MM.1S (cell line): ENCODE measurements at regions not wholly inside any gene's neighbourhood (a gene's known extent, or its start where the extent isn't known, plus 50 kb on each side); places are given as distances from the start of the nearest gene placed in this dataset.

Experiments used
- DNase-seq: peaks from one replicate; pipeline ENCODE4 v3.0.0-alpha.2; 2015
- H2AFZ ChIP-seq: fragments of 300-600 bp; sonication (generic); 2 replicates; pipeline ENCODE4 v1.6.0; 2016; ENCODE audit warnings: antibody characterized with exemption, low read length
- H3F3A ChIP-seq: fragments of 300-600 bp; sonication (generic); 2 replicates; pipeline ENCODE4 v1.6.1; 2016; ENCODE audit warnings: mild to moderate bottlenecking, antibody characterized with exemption, low read length, moderate library complexity, mixed read lengths; ENCODE audit not compliant: insufficient read depth
- H3K27ac ChIP-seq: fragments of 300-600 bp; sonication (generic); 2 replicates; pipeline ENCODE4 v1.5.1; 2016; ENCODE audit warnings: mild to moderate bottlenecking, low read length
- H3K27me3 ChIP-seq: fragments of 300-600 bp; sonication (generic); replicated peaks from 2 replicates; pipeline ENCODE4 v1.6.0; 2016; ENCODE audit warnings: low read length; ENCODE audit not compliant: insufficient read depth
- H3K36me3 ChIP-seq: fragments of 300-600 bp; sonication (generic); replicated peaks from 2 replicates; pipeline ENCODE4 v1.6.1; 2016; ENCODE audit warnings: mild to moderate bottlenecking, low read length, mixed read lengths; ENCODE audit not compliant: insufficient read depth
- H3K4me1 ChIP-seq: fragments of 300-600 bp; sonication (generic); 2 replicates; pipeline ENCODE4 v1.6.1; 2016; ENCODE audit warnings: low read length, mixed read lengths
- H3K4me2 ChIP-seq: fragments of 300-600 bp; sonication (generic); 2 replicates; pipeline ENCODE4 v1.6.0; 2016; ENCODE audit warnings: low read depth, low read length
- H3K4me3 ChIP-seq: fragments of 300-600 bp; sonication (generic); 2 replicates; pipeline ENCODE4 v1.5.1; 2016; ENCODE audit warnings: low read length, mixed read lengths
- H3K79me2 ChIP-seq: fragments of 300-600 bp; sonication (generic); 2 replicates; pipeline ENCODE4 v1.6.1; 2016; ENCODE audit warnings: mixed run types, low read length, mixed read lengths
- H3K9ac ChIP-seq: fragments of 300-600 bp; sonication (generic); 2 replicates; pipeline ENCODE4 v1.6.1; 2016; ENCODE audit warnings: low read length, mixed read lengths
- H3K9me2 ChIP-seq: fragments of 300-600 bp; sonication (generic); replicated peaks from 2 replicates; pipeline ENCODE4 v1.6.1; 2016; ENCODE audit warnings: mild to moderate bottlenecking, low read length, mixed read lengths; ENCODE audit not compliant: insufficient read depth
- H3K9me3 ChIP-seq: fragments of 300-600 bp; sonication (generic); replicated peaks from 2 replicates; pipeline ENCODE4 v1.6.1; 2016; ENCODE audit warnings: mild to moderate bottlenecking, low read length, mixed read lengths; ENCODE audit not compliant: insufficient read depth
- H4K20me1 ChIP-seq: fragments of 300-600 bp; sonication (generic); 2 replicates; pipeline ENCODE4 v1.6.1; 2016; ENCODE audit warnings: mild to moderate bottlenecking, low read length, moderate library complexity, mixed read lengths; ENCODE audit not compliant: insufficient read depth
- CTCF ChIP-seq: fragments of 300-600 bp; sonication (generic); IDR thresholded peaks from 2 replicates; pipeline ENCODE4 v1.5.1; 2016; ENCODE audit warnings: antibody characterized with exemption, low read length, mixed read lengths
- EZH2 ChIP-seq: fragments of 300-600 bp; sonication (generic); optimal IDR thresholded peaks from 2 replicates; pipeline ENCODE3; 2017; ENCODE audit warnings: low read depth, mild to moderate bottlenecking, antibody characterized with exemption, low read length, mixed read lengths
- EZH2phosphoT487 ChIP-seq: fragments of 300-600 bp; sonication (generic); IDR thresholded peaks from 2 replicates; pipeline ENCODE4 v1.6.1; 2018; ENCODE audit warnings: antibody characterized with exemption, low read length

DNA sequence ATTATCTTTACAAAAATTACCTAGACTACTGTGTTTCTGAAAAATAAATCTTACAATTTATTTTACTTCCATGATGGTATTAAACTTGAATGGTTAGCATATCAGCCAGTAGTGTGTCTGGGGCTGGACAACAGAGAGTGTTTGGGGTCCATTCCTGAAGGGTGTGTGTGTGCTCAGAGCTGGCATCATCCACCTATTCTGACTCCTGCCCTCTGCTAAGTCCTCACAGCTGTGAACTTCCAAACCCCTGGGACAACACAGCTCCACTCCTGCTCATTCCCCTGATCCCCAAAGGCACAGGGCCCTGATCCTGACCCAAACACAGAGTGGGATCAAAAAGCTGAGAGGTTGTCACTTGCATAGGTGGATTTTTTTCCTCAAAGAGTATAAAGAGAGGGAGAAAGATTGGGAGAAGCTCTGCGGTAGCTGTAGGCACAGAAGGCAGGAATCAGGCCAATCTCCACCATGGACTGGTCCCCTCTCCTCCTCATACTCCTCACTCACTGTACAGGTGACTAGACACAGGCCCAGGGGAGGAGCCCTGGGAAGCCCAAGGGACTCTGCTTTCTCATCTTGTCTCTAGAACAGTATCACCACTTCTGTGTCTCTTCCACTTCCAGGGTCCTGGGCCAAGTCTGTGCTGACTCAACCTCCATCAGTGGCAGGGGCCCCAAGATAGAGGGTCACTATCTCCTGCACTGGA is 55.7 kb upstream of the TOP3B start:
- Histone ChIP-seq H3K27me3 (no peaks in the 10 kb centered on the region), H3K36me3 (no peaks in the 10 kb centered on the region), H3F3A (peaks cover 16% of the 10 kb centered on the region), H3K4me3 (no peak overlapping the region), H4K20me1 (no peaks in the 10 kb centered on the region), H3K4me2 (no peak overlapping the region), H3K79me2 (no peaks in the 10 kb centered on the region), H3K27ac (no peak overlapping the region; the same call in 1 of the 2 replicates), H2AFZ (0 out of 2 replicates have a peak overlapping the region, but pooled peaks have one; percentile 28), H3K9ac (no peak overlapping the region), H3K9me2 (no peaks in the 10 kb centered on the region), H3K4me1 (peaks cover 40% of the 10 kb centered on the region), H3K9me3 (no peaks in the 10 kb centered on the region)
- TF ChIP-seq EZH2, result no peak
- TF ChIP-seq CTCF, result no peak
- no peak for TF ChIP-seq EZH2phosphoT487
- no peak for DNase-seq

GRCh38 chr22:22037740-22038139 is 55.2 kb upstream of the TOP3B start:
- peak overlapping the region; percentile 60; the same call in 1 of the 2 replicates for H3K27ac ChIP-seq
- DNase-seq, result no peak

DNA sequence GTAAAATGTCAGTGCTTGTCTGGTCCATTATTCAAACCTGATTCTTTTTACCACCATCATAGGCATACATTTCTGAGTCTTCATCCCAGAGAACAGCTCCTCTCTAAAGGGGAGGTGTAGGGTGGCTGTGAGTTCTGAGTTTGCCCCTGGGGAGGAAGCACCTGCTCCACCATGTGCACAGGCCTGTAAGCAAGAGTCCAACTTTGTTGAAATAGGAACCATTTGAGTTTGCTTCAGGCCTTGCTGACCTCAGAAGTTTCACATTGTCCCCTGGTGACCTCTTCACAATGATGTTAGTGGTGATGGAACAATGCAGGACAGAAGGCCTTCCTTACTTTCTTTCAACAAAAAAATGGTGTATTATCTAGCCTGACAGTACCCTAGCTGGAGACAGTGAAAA is 54.6 kb upstream of the TOP3B start:
- peak overlapping the region; percentile 4 for H3K4me2 ChIP-seq
- peak overlapping the region; percentile 60; the same call in 1 of the 2 replicates for H3K27ac ChIP-seq
- no peaks in the 10 kb centered on the region for H3K9me2 ChIP-seq
- no peak overlapping the region for H3K9ac ChIP-seq
- no peaks in the 10 kb centered on the region for H3K27me3 ChIP-seq
- peaks cover 16% of the 10 kb centered on the region for H3F3A ChIP-seq
- no peak overlapping the region for H3K4me3 ChIP-seq
- H2AFZ ChIP-seq, result 0 out of 2 replicates have a peak overlapping the region, but pooled peaks have one; percentile 28
- H3K36me3 ChIP-seq, result no peaks in the 10 kb centered on the region
- DNase-seq, result peak; percentile 87
- TF ChIP-seq EZH2, result no peak
- TF ChIP-seq CTCF, result no peak
- TF ChIP-seq EZH2phosphoT487, result no peak
- H3K9me3 ChIP-seq, result no peaks in the 10 kb centered on the region
- H4K20me1 ChIP-seq, result no peaks in the 10 kb centered on the region
- H3K79me2 ChIP-seq, result no peaks in the 10 kb centered on the region
- peaks cover 37% of the 10 kb centered on the region for H3K4me1 ChIP-seq

More at GRCh38 chr22:22037740-22038139, 55.2 kb upstream of the TOP3B start:
- Histone ChIP-seq H3K9me2 (no peaks in the 10 kb centered on the region), H3K9ac (no peak overlapping the region), H3K36me3 (no peaks in the 10 kb centered on the region), H3K4me1 (peaks cover 40% of the 10 kb centered on the region), H3K4me3 (no peak overlapping the region), H3F3A (peaks cover 16% of the 10 kb centered on the region), H2AFZ (0 out of 2 replicates have a peak overlapping the region, but pooled peaks have one; percentile 28), H3K9me3 (no peaks in the 10 kb centered on the region), H4K20me1 (no peaks in the 10 kb centered on the region), H3K27me3 (no peaks in the 10 kb centered on the region), H3K79me2 (no peaks in the 10 kb centered on the region), H3K4me2 (no peak overlapping the region; the same call in 1 of the 2 replicates)
- TF ChIP-seq EZH2 (no peak), EZH2phosphoT487 (no peak), CTCF (no peak)
